ENCODE measurements at regions not wholly inside any gene's neighbourhood (a gene's known extent, or its start where the extent isn't known, plus 50 kb on each side); places are given as distances from the start of the nearest gene placed in this dataset.

GRCh38 chr6:40195428-40196134, 261.3 kb upstream of the MOCS1 start:
- DNase-seq (ENCODE audit: low read depth in 2 of 2), result no peak

GRCh38 chr6:40194447-40195170, 260.3 kb upstream of the MOCS1 start:
- no peak for DNase-seq (ENCODE audit: low read depth in 2 of 2)

- no peak for DNase-seq (ENCODE audit: low read depth in 2 of 2)
Measured at GRCh38 chr6:40192516-40192915, 258.3 kb upstream of the MOCS1 start.

- no peak for DNase-seq (ENCODE audit: low read depth in 2 of 2)
Measured at GRCh38 chr6:40188931-40189330, 254.7 kb upstream of the MOCS1 start.

- no peak for DNase-seq (ENCODE audit: low read depth in 2 of 2)
Measured at GRCh38 chr6:40187535-40188144, 253.4 kb upstream of the MOCS1 start.

GRCh38 chr6:40185486-40185885, 251.2 kb upstream of the MOCS1 start:
- DNase-seq (ENCODE audit: low read depth in 2 of 2), result no peak

- no peak for DNase-seq (ENCODE audit: low read depth in 2 of 2)
Measured at GRCh38 chr6:40183902-40184301, 249.6 kb upstream of the MOCS1 start.

GRCh38 chr6:40181367-40181766, 247.1 kb upstream of the MOCS1 start:
- DNase-seq (ENCODE audit: low read depth in 2 of 2), result no peak

GRCh38 chr6:40180271-40180670, 246.0 kb upstream of the MOCS1 start:
- DNase-seq (ENCODE audit: low read depth in 2 of 2), result no peak

GRCh38 chr6:40179496-40179895, 245.2 kb upstream of the MOCS1 start:
- DNase-seq (ENCODE audit: low read depth in 2 of 2), result no peak

GRCh38 chr6:40177598-40177997, 243.3 kb upstream of the MOCS1 start:
- no peak for DNase-seq (ENCODE audit: low read depth in 2 of 2)

- no peak for DNase-seq (ENCODE audit: low read depth in 2 of 2)
Measured at GRCh38 chr6:40176152-40176551, 241.9 kb upstream of the MOCS1 start.

GRCh38 chr6:40172272-40172671, 238.0 kb upstream of the MOCS1 start:
- no peak for DNase-seq (ENCODE audit: low read depth in 2 of 2)

- DNase-seq (ENCODE audit: low read depth in 2 of 2), result no peak
Measured at GRCh38 chr6:40171343-40171742, 237.1 kb upstream of the MOCS1 start.

GRCh38 chr6:40170856-40171255, 236.6 kb upstream of the MOCS1 start:
- DNase-seq (ENCODE audit: low read depth in 2 of 2), result no peak

- DNase-seq (ENCODE audit: low read depth in 2 of 2), result no peak
Measured at GRCh38 chr6:40169878-40170277, 235.6 kb upstream of the MOCS1 start.

GRCh38 chr6:40166963-40167362, 232.7 kb upstream of the MOCS1 start:
- no peak for DNase-seq (ENCODE audit: low read depth in 2 of 2)

GRCh38 chr6:40165036-40165709, 230.9 kb upstream of the MOCS1 start:
- DNase-seq (ENCODE audit: low read depth in 2 of 2), result no peak

GRCh38 chr6:40164345-40164755, 230.1 kb upstream of the MOCS1 start:
- no peak for DNase-seq (ENCODE audit: low read depth in 2 of 2)

- DNase-seq (ENCODE audit: low read depth in 2 of 2), result no peak
Measured at GRCh38 chr6:40163924-40164323, 229.7 kb upstream of the MOCS1 start.

- DNase-seq (ENCODE audit: low read depth in 2 of 2), result no peak
Measured at GRCh38 chr6:40162074-40162473, 227.8 kb upstream of the MOCS1 start.

GRCh38 chr6:40160826-40161225, 226.6 kb upstream of the MOCS1 start:
- DNase-seq (ENCODE audit: low read depth in 2 of 2), result no peak
